GM18505 (cell line): ENCODE measurements at regions not wholly inside any gene's neighbourhood (a gene's known extent, or its start where the extent isn't known, plus 50 kb on each side); places are given as distances from the start of the nearest gene placed in this dataset.
"Not testable (repeated sequence)": the region's sequence is repeated elsewhere in the genome, so short reads cannot be mapped to it uniquely, and the experiment has no call there.

Experiments
- ATAC-seq: cut with Tn5 transposase; IDR thresholded peaks from one replicate; pipeline ENCODE4 v1.9.1; 2021; ENCODE audit not compliant: unreplicated experiment
- POLR2A ChIP-seq: IDR thresholded peaks from 4 replicates; pipeline ENCODE4 v1.6.1; 2011; ENCODE audit warnings: borderline replicate concordance; ENCODE audit not compliant: insufficient read depth, insufficient read length; ENCODE audit errors: extremely low read depth

- not testable (repeated sequence) for ATAC-seq
Observed at GRCh38 chr9:62830829-62831459, 1641.1 kb downstream of the SPATA31A7 start.

- not testable (repeated sequence) for ATAC-seq
Observed at GRCh38 chr9:62833323-62834200, 1643.7 kb downstream of the SPATA31A7 start.

GRCh38 chr9:62837254-62837911 lies 1647.5 kb downstream of the SPATA31A7 start:
- peak; percentile 21 for ATAC-seq
- TF ChIP-seq POLR2A = peak; percentile 40

GRCh38 chr9:62838024-62838718 lies 1648.3 kb downstream of the SPATA31A7 start:
- ATAC-seq = peak; percentile 100

- not testable (repeated sequence) for ATAC-seq
Observed at GRCh38 chr9:62839168-62839567, 1649.3 kb downstream of the SPATA31A7 start.

GRCh38 chr9:62843145-62843544 lies 1653.3 kb downstream of the SPATA31A7 start:
- ATAC-seq = not testable (repeated sequence)

GRCh38 chr9:62843706-62844290 lies 1654.0 kb downstream of the SPATA31A7 start:
- ATAC-seq = not testable (repeated sequence)

- ATAC-seq = not testable (repeated sequence)
Observed at GRCh38 chr9:62844681-62845185, 1654.9 kb downstream of the SPATA31A7 start.

GRCh38 chr9:62848258-62848657 lies 1658.4 kb downstream of the SPATA31A7 start:
- not testable (repeated sequence) for ATAC-seq

GRCh38 chr9:62849991-62850390 lies 1660.2 kb downstream of the SPATA31A7 start:
- ATAC-seq = not testable (repeated sequence)

GRCh38 chr9:62857280-62857679 lies 1667.4 kb downstream of the SPATA31A7 start:
- ATAC-seq = not testable (repeated sequence)

GRCh38 chr9:62858240-62858639 lies 1668.4 kb downstream of the SPATA31A7 start:
- not testable (repeated sequence) for ATAC-seq

GRCh38 chr9:62860939-62861860 lies 1671.4 kb downstream of the SPATA31A7 start:
- not testable (repeated sequence) for ATAC-seq

- not testable (repeated sequence) for ATAC-seq
Observed at GRCh38 chr9:62862180-62862579, 1672.3 kb downstream of the SPATA31A7 start.

GRCh38 chr9:62863319-62863718 lies 1673.5 kb downstream of the SPATA31A7 start:
- ATAC-seq = not testable (repeated sequence)

GRCh38 chr9:62863867-62864266 lies 1674.0 kb downstream of the SPATA31A7 start:
- ATAC-seq = not testable (repeated sequence)

- ATAC-seq = not testable (repeated sequence)
Observed at GRCh38 chr9:62864481-62865469, 1674.9 kb downstream of the SPATA31A7 start.

GRCh38 chr9:62869061-62869460 lies 1679.2 kb downstream of the SPATA31A7 start:
- not testable (repeated sequence) for ATAC-seq
